WTC11 (cell line): ENCODE measurements at regions not wholly inside any gene's neighbourhood (a gene's known extent, or its start where the extent isn't known, plus 50 kb on each side); places are given as distances from the start of the nearest gene placed in this dataset.

Experiments used
- ATAC-seq: fragments of 200-7000 bp; cut with Tn5 transposase; 2 replicates; pipeline ENCODE4 v1.10.0; 2021; ENCODE audit warnings: mild to moderate bottlenecking, moderate library complexity
- CTCF ChIA-PET: fragments of 300-600 bp; sonication (Branson Sonifier 250); formaldehyde crosslinking; loops from one replicate; lab custom pipeline; 2021; ENCODE audit warnings: antibody characterized with exemption; lab: Charles Lee
- POLR2A ChIA-PET: fragments of 350-600 bp; sonication (Branson Sonifier 250); formaldehyde crosslinking; loops from one replicate; lab custom pipeline; 2021; ENCODE audit warnings: antibody characterized with exemption; lab: Charles Lee
- DNase-seq: peaks from one replicate; pipeline ENCODE4 v3.0.0; 2021; ENCODE audit warnings: low spot score
- H3K27ac Mint-ChIP-seq: 2 replicates; pipeline ENCODE4 v1.8.0; 2021; ENCODE audit warnings: mixed read lengths
- H3K27me3 Mint-ChIP-seq: 2 replicates; pipeline ENCODE4 v1.8.0; 2021; ENCODE audit warnings: low read depth, mild to moderate bottlenecking, moderate library complexity, mixed read lengths
- H3K36me3 Mint-ChIP-seq: 2 replicates; pipeline ENCODE4 v1.8.0; 2021; ENCODE audit warnings: mixed read lengths
- H3K4me1 Mint-ChIP-seq: 2 replicates; pipeline ENCODE4 v1.8.0; 2022; ENCODE audit warnings: mixed read lengths
- H3K4me3 Mint-ChIP-seq: 2 replicates; pipeline ENCODE4 v1.8.0; 2021; ENCODE audit warnings: mild to moderate bottlenecking, moderate library complexity, mixed read lengths
- H3K9me3 Mint-ChIP-seq: 2 replicates; pipeline ENCODE4 v1.8.0; 2021; ENCODE audit warnings: mixed read lengths
- AFF4 ChIP-seq: sonication (generic); formaldehyde crosslinking; IDR thresholded peaks from 2 replicates; pipeline ENCODE4 v1.8.1; 2023; ENCODE audit warnings: mild to moderate bottlenecking, missing genetic modification reagents, borderline replicate concordance
- ATF1 ChIP-seq: sonication (generic); formaldehyde crosslinking; IDR thresholded peaks from 2 replicates; pipeline ENCODE4 v1.8.1; 2023; ENCODE audit warnings: mild to moderate bottlenecking, moderate library complexity, missing genetic modification reagents
- GABPB1 ChIP-seq: sonication (generic); formaldehyde crosslinking; IDR thresholded peaks from 2 replicates; pipeline ENCODE4 v1.8.1; 2023; ENCODE audit warnings: mild to moderate bottlenecking, missing genetic modification reagents
- GRHL2 ChIP-seq: fragments of 250-450 bp; sonication (Bioruptor Pico); IDR thresholded peaks from 2 replicates; pipeline ENCODE4 v1.8.0; 2022; ENCODE audit warnings: mild to moderate bottlenecking, moderate library complexity; ENCODE audit not compliant: insufficient replicate concordance, severe bottlenecking
- JUN ChIP-seq: sonication (generic); formaldehyde crosslinking; IDR thresholded peaks from 2 replicates; pipeline ENCODE4 v1.8.0; 2023; ENCODE audit warnings: mild to moderate bottlenecking, missing genetic modification reagents
- PREB ChIP-seq: sonication (generic); formaldehyde crosslinking; IDR thresholded peaks from 2 replicates; pipeline ENCODE4 v1.8.1; 2022; ENCODE audit warnings: mild to moderate bottlenecking, missing genetic modification reagents, moderate library complexity, borderline replicate concordance
- TEAD4 ChIP-seq: sonication (generic); formaldehyde crosslinking; IDR thresholded peaks from 2 replicates; pipeline ENCODE4 v1.8.0; 2022; ENCODE audit warnings: mild to moderate bottlenecking, missing genetic modification reagents
- ZBTB21 ChIP-seq: sonication (generic); formaldehyde crosslinking; IDR thresholded peaks from 2 replicates; pipeline ENCODE4 v1.8.1; 2023; ENCODE audit warnings: mild to moderate bottlenecking, missing genetic modification reagents, borderline replicate concordance
- ZNF121 ChIP-seq: sonication (generic); formaldehyde crosslinking; IDR thresholded peaks from 2 replicates; pipeline ENCODE4 v1.8.0; 2023; ENCODE audit warnings: missing genetic modification reagents
- ZNF232 ChIP-seq: sonication (generic); formaldehyde crosslinking; IDR thresholded peaks from 2 replicates; pipeline ENCODE4 v1.8.0; 2022; ENCODE audit warnings: mild to moderate bottlenecking, missing genetic modification reagents
- ZNF532 ChIP-seq: fragments of 250-450 bp; sonication (Bioruptor Pico); IDR thresholded peaks from 2 replicates; pipeline ENCODE4 v1.9.0; 2021; ENCODE audit warnings: mild to moderate bottlenecking, borderline replicate concordance
- TF ChIP-seq, protein P1 (sequence below): sonication (generic); formaldehyde crosslinking; IDR thresholded peaks from 2 replicates; pipeline ENCODE4 v1.8.1; 2023; ENCODE audit warnings: mild to moderate bottlenecking, moderate library complexity, missing genetic modification reagents

DNA sequence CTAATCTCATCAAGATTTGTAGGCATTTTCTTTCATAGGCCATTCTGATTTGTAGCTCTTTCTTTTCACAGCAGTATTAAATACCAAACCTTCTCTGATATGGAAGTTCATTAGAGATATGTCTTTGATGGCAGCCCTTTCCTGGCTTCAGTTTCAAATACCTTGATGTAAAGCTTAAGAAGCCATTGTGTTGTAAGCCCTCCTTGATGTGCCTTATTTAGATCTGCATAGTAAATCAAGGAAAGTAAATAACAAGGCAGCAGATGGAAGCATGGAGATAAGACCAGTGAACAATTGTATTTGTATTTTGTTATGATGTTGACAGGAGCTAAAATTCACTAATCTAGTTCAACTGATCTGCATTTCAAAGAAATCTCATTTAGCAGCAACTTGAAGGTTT is 234.9 kb upstream of the PPP1R3A start (continued):
- TF ChIP-seq ZBTB21 (CRISPR knock-in tag) (no peak), ZNF532 (CRISPR knock-in tag) (no peak), PREB (CRISPR knock-in tag) (no peak), ZNF232 (CRISPR knock-in tag) (no peak)
- TF ChIP-seq, protein P1, sequence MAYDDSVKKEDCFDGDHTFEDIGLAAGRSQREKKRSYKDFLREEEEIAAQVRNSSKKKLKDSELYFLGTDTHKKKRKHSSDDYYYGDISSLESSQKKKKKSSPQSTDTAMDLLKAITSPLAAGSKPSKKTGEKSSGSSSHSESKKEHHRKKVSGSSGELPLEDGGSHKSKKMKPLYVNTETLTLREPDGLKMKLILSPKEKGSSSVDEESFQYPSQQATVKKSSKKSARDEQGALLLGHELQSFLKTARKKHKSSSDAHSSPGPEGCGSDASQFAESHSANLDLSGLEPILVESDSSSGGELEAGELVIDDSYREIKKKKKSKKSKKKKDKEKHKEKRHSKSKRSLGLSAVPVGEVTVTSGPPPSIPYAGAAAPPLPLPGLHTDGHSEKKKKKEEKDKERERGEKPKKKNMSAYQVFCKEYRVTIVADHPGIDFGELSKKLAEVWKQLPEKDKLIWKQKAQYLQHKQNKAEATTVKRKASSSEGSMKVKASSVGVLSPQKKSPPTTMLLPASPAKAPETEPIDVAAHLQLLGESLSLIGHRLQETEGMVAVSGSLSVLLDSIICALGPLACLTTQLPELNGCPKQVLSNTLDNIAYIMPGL (CRISPR knock-in tag): no peak

DNA sequence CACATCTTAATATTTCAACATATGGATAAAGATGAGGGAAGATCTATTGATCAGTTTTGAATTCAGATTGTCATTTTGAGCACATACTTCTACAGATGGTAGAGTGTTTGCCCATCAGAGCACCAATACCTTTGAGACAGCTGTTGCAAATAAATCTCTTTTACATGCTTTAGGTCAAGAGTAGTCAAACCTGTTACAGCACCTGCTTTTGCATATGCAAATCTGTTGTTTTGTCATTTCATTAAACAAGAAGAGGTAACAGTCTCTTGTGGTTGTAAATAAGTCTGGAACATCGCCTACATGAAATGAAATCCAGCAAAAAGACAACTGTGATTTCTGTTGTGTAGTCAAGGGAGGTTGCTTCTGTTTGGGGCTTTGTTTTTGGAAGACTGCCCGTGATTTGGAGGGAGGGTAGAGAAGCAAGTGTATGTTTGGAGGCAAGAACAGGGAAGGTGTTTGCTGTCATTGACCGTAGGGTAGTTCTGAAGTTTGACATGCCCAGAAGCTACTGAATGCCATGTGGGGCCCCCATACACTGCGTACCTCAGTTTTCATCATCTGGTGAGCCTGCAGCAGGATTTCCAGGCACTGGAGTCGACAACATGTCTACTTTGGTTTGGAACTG is 233.6 kb upstream of the PPP1R3A start:
- H3K9me3 Mint-ChIP-seq: no peaks in the 10 kb centered on the region
- DNase-seq: no peak
- H3K4me1 Mint-ChIP-seq: peaks cover 70% of the 10 kb centered on the region
- H3K27ac Mint-ChIP-seq: peak overlapping the region; percentile 96
- ChIA-PET CTCF (no interaction called here), POLR2A (no interaction called here)
- TF ChIP-seq ZNF121: no peak
- no peak for TF ChIP-seq AFF4 (CRISPR knock-in tag)
- no peak for TF ChIP-seq GABPB1 (CRISPR knock-in tag)
- TF ChIP-seq TEAD4 (CRISPR knock-in tag): no peak
- no peak for TF ChIP-seq ATF1 (CRISPR knock-in tag)
- TF ChIP-seq GRHL2: no peak
- TF ChIP-seq PREB (CRISPR knock-in tag): no peak
- no peak for TF ChIP-seq JUN (CRISPR knock-in tag)
- ATAC-seq: peak; percentile 70
- H3K4me3 Mint-ChIP-seq: peak overlapping the region; percentile 58
- H3K27me3 Mint-ChIP-seq: no peaks in the 10 kb centered on the region
- no peaks in the 10 kb centered on the region for H3K36me3 Mint-ChIP-seq
